ENCODE measurements at regions not wholly inside any gene's neighbourhood (a gene's known extent, or its start where the extent isn't known, plus 50 kb on each side); places are given as distances from the start of the nearest gene placed in this dataset.

GRCh38 chr17:69620363-69620762, 205.9 kb downstream of the MAP2K6 start:
- no peak overlapping the region for H3K4me3 ChIP-seq (replicated peaks; ENCODE audit: low read depth, low read length)
- no peak for TF ChIP-seq CTCF (IDR thresholded peaks at IDR 0.05; ENCODE audit: low read depth, low read length, missing control alignments)
- no peak for DNase-seq (ENCODE audit: extremely low read depth, low read depth)

GRCh38 chr17:69625474-69625873, 211.0 kb downstream of the MAP2K6 start:
- no peak overlapping the region for H3K4me3 ChIP-seq (replicated peaks; ENCODE audit: low read depth, low read length)
- DNase-seq (ENCODE audit: extremely low read depth, low read depth), result no peak
- no peak for TF ChIP-seq CTCF (IDR thresholded peaks at IDR 0.05; ENCODE audit: low read depth, low read length, missing control alignments)

- no peak for DNase-seq (ENCODE audit: extremely low read depth, low read depth)
- TF ChIP-seq CTCF (IDR thresholded peaks at IDR 0.05; ENCODE audit: low read depth, low read length, missing control alignments), result no peak
- no peak overlapping the region for H3K4me3 ChIP-seq (replicated peaks; ENCODE audit: low read depth, low read length)
Measured at GRCh38 chr17:69630056-69630635, 215.6 kb downstream of the MAP2K6 start.

GRCh38 chr17:69634844-69635243, 220.3 kb downstream of the MAP2K6 start:
- H3K4me3 ChIP-seq (replicated peaks; ENCODE audit: low read depth, low read length), result no peak overlapping the region
- no peak for TF ChIP-seq CTCF (IDR thresholded peaks at IDR 0.05; ENCODE audit: low read depth, low read length, missing control alignments)
- no peak for DNase-seq (ENCODE audit: extremely low read depth, low read depth)

- DNase-seq (ENCODE audit: extremely low read depth, low read depth), result no peak
- TF ChIP-seq CTCF (IDR thresholded peaks at IDR 0.05; ENCODE audit: low read depth, low read length, missing control alignments), result no peak
- no peak overlapping the region for H3K4me3 ChIP-seq (replicated peaks; ENCODE audit: low read depth, low read length)
Measured at GRCh38 chr17:69637446-69638156, 223.1 kb downstream of the MAP2K6 start.

GRCh38 chr17:69639096-69639495, 224.6 kb downstream of the MAP2K6 start:
- TF ChIP-seq CTCF (IDR thresholded peaks at IDR 0.05; ENCODE audit: low read depth, low read length, missing control alignments), result no peak
- no peak overlapping the region for H3K4me3 ChIP-seq (replicated peaks; ENCODE audit: low read depth, low read length)
- no peak for DNase-seq (ENCODE audit: extremely low read depth, low read depth)

All from HFF-Myc (cell line).